Kidney (tissue), 13 donors: ENCODE measurements at regions not wholly inside any gene's neighbourhood (a gene's known extent, or its start where the extent isn't known, plus 50 kb on each side); places are given as distances from the start of the nearest gene placed in this dataset.

Experiments used
- DNase-seq, 5 donors: peaks; one replicate each; pipeline ENCODE4 v3.0.0-alpha.2; 2013 to 2020
- FAIRE-seq: peaks from 2 replicates; lab custom pipeline; 2012; peaks lifted over from hg19 to GRCh38; lab: Jason Lieb, UNC
- H3K27ac ChIP-seq, 2 donors: one replicate each; pipeline ENCODE4 v1.7.0; 2013; ENCODE audit warnings: low read depth in 2 of 2, low read length in 2 of 2, inconsistent platforms in 1 of 2
- H3K27me3 ChIP-seq: one replicate; pipeline ENCODE4 v1.7.1; 2013; ENCODE audit warnings: low read length, inconsistent platforms; ENCODE audit not compliant: control insufficient read depth, insufficient read depth
- H3K36me3 ChIP-seq, 3 donors: one replicate each; pipeline versions ENCODE4 v1.7.0 to v1.7.1; 2013; ENCODE audit warnings: low read length in 3 of 3, control low read depth in 1 of 3, inconsistent platforms in 1 of 3; ENCODE audit not compliant: insufficient read depth in 3 of 3, control insufficient read depth in 2 of 3
- H3K4me1 ChIP-seq, 3 donors: one replicate each; pipeline versions ENCODE4 v1.7.0 to v1.7.1; 2013; ENCODE audit warnings: low read length in 3 of 3, inconsistent platforms in 1 of 3, low read depth in 1 of 3; ENCODE audit not compliant: control insufficient read depth in 2 of 3, insufficient read depth in 2 of 3
- H3K4me3 ChIP-seq, 3 donors: one replicate each; pipeline versions ENCODE4 v1.7.0 to v1.8.1; 2013; ENCODE audit warnings: low read length in 3 of 3, control low read depth in 1 of 3, inconsistent platforms in 1 of 3
- H3K9ac ChIP-seq, 3 donors: one replicate each; pipeline versions ENCODE4 v1.7.0 to v1.7.1; 2013; ENCODE audit warnings: low read length in 3 of 3, control low read depth in 1 of 3, inconsistent platforms in 1 of 3
- H3K9me3 ChIP-seq, 3 donors: one replicate each; pipeline versions ENCODE4 v1.7.0 to v1.7.1; 2013; ENCODE audit warnings: low read length in 3 of 3, control low read depth in 1 of 3, inconsistent platforms in 1 of 3; ENCODE audit not compliant: control insufficient read depth in 2 of 3, insufficient read depth in 1 of 3
- CTCF ChIP-seq: IDR thresholded peaks from 3 replicates; pipeline ENCODE4 v1.5.1; 2012; ENCODE audit warnings: mild to moderate bottlenecking, moderate library complexity, borderline replicate concordance; ENCODE audit not compliant: insufficient read depth; ENCODE audit errors: extremely low read depth
- intact Hi-C: fragments of 100-400 bp; cut with DNase I; formaldehyde crosslinking; loops from one replicate; pipeline ENCODE4 v1.11.1; 2022
- donor health status: control.
- donor health status: control.
- donor health status: control.
- donor health status: control.
- donor health status: control.
- donor health status: DM: yes; HTN: yes; CAD: no.
- donor health status: Normal renal cell carcinoma (clear cell type).

- DNase-seq (no peak), FAIRE-seq (no peak)
- Histone ChIP-seq H3K27ac (no peak overlapping the region), H3K4me1 (no peaks in the 10 kb centered on the region), H3K36me3 (no peaks in the 10 kb centered on the region), H3K27me3 (no peaks in the 10 kb centered on the region), H3K4me3 (no peak overlapping the region), H3K9me3 (no peaks in the 10 kb centered on the region), H3K9ac (no peak overlapping the region)
- intact Hi-C loops, result no loop called here
- no peak for TF ChIP-seq CTCF
These were observed 464.6 kb upstream of the SPHKAP start for GRCh38 chr2:228646061-228646460.

GRCh38 chr2:228644199-228644598 lies 462.7 kb upstream of the SPHKAP start:
- Histone ChIP-seq H3K9ac (no peak overlapping the region), H3K27ac (no peak overlapping the region), H3K36me3 (no peaks in the 10 kb centered on the region), H3K9me3 (no peaks in the 10 kb centered on the region), H3K4me1 (no peaks in the 10 kb centered on the region), H3K27me3 (no peaks in the 10 kb centered on the region), H3K4me3 (no peak overlapping the region)
- DNase-seq (no peak), FAIRE-seq (no peak)
- TF ChIP-seq CTCF, result no peak
- intact Hi-C loops, result no loop called here

GRCh38 chr2:228642861-228643260 lies 461.4 kb upstream of the SPHKAP start:
- no peak for TF ChIP-seq CTCF
- intact Hi-C loops, result no loop called here
- FAIRE-seq, result no peak

GRCh38 chr2:228630786-228631185 lies 449.3 kb upstream of the SPHKAP start:
- TF ChIP-seq CTCF, result no peak
- Histone ChIP-seq H3K36me3 (no peaks in the 10 kb centered on the region), H3K9me3 (no peaks in the 10 kb centered on the region), H3K27me3 (no peaks in the 10 kb centered on the region), H3K4me1 (no peaks in the 10 kb centered on the region), H3K4me3 (no peak overlapping the region), H3K9ac (no peak overlapping the region), H3K27ac (no peak overlapping the region)
- no peak for DNase-seq
- no peak for FAIRE-seq
- intact Hi-C loops, result no loop called here

More at GRCh38 chr2:228642861-228643260, 461.4 kb upstream of the SPHKAP start:
- Histone ChIP-seq H3K36me3 (no peaks in the 10 kb centered on the region), H3K27ac (no peak overlapping the region), H3K9me3 (no peaks in the 10 kb centered on the region), H3K27me3 (no peaks in the 10 kb centered on the region), H3K9ac (no peak overlapping the region), H3K4me3 (no peak overlapping the region), H3K4me1 (no peaks in the 10 kb centered on the region)
- DNase-seq, result no peak
